GM20000 (cell line): ENCODE measurements at regions not wholly inside any gene's neighbourhood (a gene's known extent, or its start where the extent isn't known, plus 50 kb on each side); places are given as distances from the start of the nearest gene placed in this dataset.
"Not testable (repeated sequence)": the region's sequence is repeated elsewhere in the genome, so short reads cannot be mapped to it uniquely, and the experiment has no call there.

Experiments used
- DNase-seq: peaks from one replicate; pipeline ENCODE4 v3.0.0; 2012; ENCODE audit warnings: low spot score
- CTCF ChIP-seq: IDR thresholded peaks from 2 replicates; pipeline ENCODE4 v1.5.1; 2012; ENCODE audit warnings: mild to moderate bottlenecking, control low read depth; ENCODE audit errors: extremely low read depth, missing control alignments

- DNase-seq = no peak
- TF ChIP-seq CTCF = no peak
These were observed 99.5 kb upstream of the KCNJ18 start for GRCh38 chr17:21592774-21593173.

- DNase-seq = not testable (repeated sequence)
These were observed 98.7 kb upstream of the KCNJ18 start for GRCh38 chr17:21593452-21594105.

GRCh38 chr17:21595086-21595485, 97.2 kb upstream of the KCNJ18 start:
- no peak for DNase-seq
- no peak for TF ChIP-seq CTCF

GRCh38 chr17:21602176-21602575, 90.1 kb upstream of the KCNJ18 start:
- no peak for TF ChIP-seq CTCF
- DNase-seq = no peak

- DNase-seq = not testable (repeated sequence)
These were observed 89.0 kb upstream of the KCNJ18 start for GRCh38 chr17:21603292-21603691.

- not testable (repeated sequence) for DNase-seq
These were observed 80.9 kb upstream of the KCNJ18 start for GRCh38 chr17:21611443-21611842.

- DNase-seq = not testable (repeated sequence)
These were observed 79.9 kb upstream of the KCNJ18 start for GRCh38 chr17:21612123-21613070.

GRCh38 chr17:21613071-21613429, 79.3 kb upstream of the KCNJ18 start:
- TF ChIP-seq CTCF = no peak

GRCh38 chr17:21626987-21627386, 65.3 kb upstream of the KCNJ18 start:
- not testable (repeated sequence) for DNase-seq

More at GRCh38 chr17:21613071-21613429, 79.3 kb upstream of the KCNJ18 start:
- no peak for DNase-seq
